SK-N-MC (cell line): ENCODE measurements at regions not wholly inside any gene's neighbourhood (a gene's known extent, or its start where the extent isn't known, plus 50 kb on each side); places are given as distances from the start of the nearest gene placed in this dataset.

Experiments used
- EZH2 ChIP-seq: fragments of 200-600 bp; sonication (generic); IDR thresholded peaks from one replicate; pipeline ENCODE4 v1.6.1; 2017; ENCODE audit warnings: antibody characterized with exemption
- POLR2AphosphoS5 ChIP-seq: IDR thresholded peaks from 2 replicates; pipeline ENCODE4 v1.6.1; 2012; ENCODE audit warnings: mild to moderate bottlenecking, low read depth, low read length, borderline replicate concordance

GRCh38 chr6:27146706-27147505, 100.6 kb upstream of the PRSS16 start:
- TF ChIP-seq EZH2 (no peak), POLR2AphosphoS5 (peak; percentile 42)
